Astrocyte (in vitro differentiated cells and primary cell): ENCODE measurements at regions not wholly inside any gene's neighbourhood (a gene's known extent, or its start where the extent isn't known, plus 50 kb on each side); places are given as distances from the start of the nearest gene placed in this dataset.
A peak's percentile ranks its signal among the peaks of the same experiment; 100 is the strongest.

Source experiments
- DNase-seq: peaks from one replicate; pipeline ENCODE4 v3.0.0-alpha.2; 2010; ENCODE audit warnings: low read depth
- FAIRE-seq: peaks from 2 replicates; lab custom pipeline; 2011; peaks lifted over from hg19 to GRCh38; lab: Jason Lieb, UNC
- H2AFZ ChIP-seq: 2 replicates; pipeline ENCODE4 v1.6.0; 2012; ENCODE audit warnings: low read depth, low read length, inconsistent platforms
- H3K27ac ChIP-seq: 2 replicates; pipeline ENCODE4 v1.5.1; 2011; ENCODE audit warnings: low read depth, low read length, inconsistent platforms
- H3K27me3 ChIP-seq: 2 replicates; pipeline ENCODE4 v1.6.0; 2011; ENCODE audit warnings: low read length, inconsistent platforms; ENCODE audit not compliant: insufficient read depth
- H3K36me3 ChIP-seq: 2 replicates; pipeline ENCODE4 v1.5.1; 2011; ENCODE audit warnings: low read length, inconsistent platforms; ENCODE audit not compliant: insufficient read depth
- H3K4me1 ChIP-seq: 2 replicates; pipeline ENCODE4 v1.5.1; 2011; ENCODE audit warnings: low read length, inconsistent platforms; ENCODE audit not compliant: insufficient read depth
- H3K4me2 ChIP-seq: 2 replicates; pipeline ENCODE4 v1.6.0; 2012; ENCODE audit warnings: low read length, inconsistent platforms
- H3K4me3 ChIP-seq: 2 replicates; pipeline ENCODE4 v1.5.1; 2011; ENCODE audit warnings: low read depth, mild to moderate bottlenecking, low read length, inconsistent platforms; ENCODE audit not compliant: insufficient read depth
- H3K79me2 ChIP-seq: 2 replicates; pipeline ENCODE4 v1.6.0; 2012; ENCODE audit warnings: mild to moderate bottlenecking, low read length, inconsistent platforms; ENCODE audit not compliant: insufficient read depth
- H3K9ac ChIP-seq: 2 replicates; pipeline ENCODE4 v1.6.0; 2012; ENCODE audit warnings: mild to moderate bottlenecking, low read length, inconsistent platforms
- H3K9me3 ChIP-seq: 2 replicates; pipeline ENCODE4 v1.5.1; 2012; ENCODE audit warnings: low read depth, mild to moderate bottlenecking, low read length, inconsistent platforms; ENCODE audit not compliant: insufficient read depth
- H4K20me1 ChIP-seq: 2 replicates; pipeline ENCODE4 v1.6.0; 2012; ENCODE audit warnings: low read length, inconsistent platforms; ENCODE audit not compliant: insufficient read depth
- H3K27ac Mint-ChIP-seq: one replicate; pipeline ENCODE4 v1.8.0; 2021; ENCODE audit warnings: mild to moderate bottlenecking, mixed read lengths; ENCODE audit not compliant: unreplicated experiment
- H3K27me3 Mint-ChIP-seq: one replicate; pipeline ENCODE4 v1.8.0; 2021; ENCODE audit warnings: low read depth, mixed read lengths; ENCODE audit not compliant: unreplicated experiment
- H3K36me3 Mint-ChIP-seq: one replicate; pipeline ENCODE4 v1.8.0; 2021; ENCODE audit warnings: low read depth, mixed read lengths; ENCODE audit not compliant: unreplicated experiment
- H3K4me1 Mint-ChIP-seq: one replicate; pipeline ENCODE4 v1.8.0; 2021; ENCODE audit warnings: low read depth, mixed read lengths; ENCODE audit not compliant: unreplicated experiment
- H3K4me3 Mint-ChIP-seq: one replicate; pipeline ENCODE4 v1.8.0; 2021; ENCODE audit warnings: mild to moderate bottlenecking, moderate library complexity, mixed read lengths; ENCODE audit not compliant: unreplicated experiment
- H3K9me3 Mint-ChIP-seq: one replicate; pipeline ENCODE4 v1.8.0; 2021; ENCODE audit warnings: mild to moderate bottlenecking, mixed read lengths; ENCODE audit not compliant: unreplicated experiment
- EZH2 ChIP-seq: IDR thresholded peaks from 2 replicates; pipeline ENCODE4 v1.6.1; 2012; ENCODE audit warnings: mild to moderate bottlenecking, low read length, inconsistent platforms; ENCODE audit not compliant: insufficient read depth
- TF ChIP-seq, protein P1 (sequence below): IDR thresholded peaks from 2 replicates; pipeline ENCODE4 v1.5.1; 2011; ENCODE audit warnings: low read depth, mild to moderate bottlenecking, inconsistent platforms, low read length, moderate library complexity; ENCODE audit not compliant: insufficient read depth

DNA sequence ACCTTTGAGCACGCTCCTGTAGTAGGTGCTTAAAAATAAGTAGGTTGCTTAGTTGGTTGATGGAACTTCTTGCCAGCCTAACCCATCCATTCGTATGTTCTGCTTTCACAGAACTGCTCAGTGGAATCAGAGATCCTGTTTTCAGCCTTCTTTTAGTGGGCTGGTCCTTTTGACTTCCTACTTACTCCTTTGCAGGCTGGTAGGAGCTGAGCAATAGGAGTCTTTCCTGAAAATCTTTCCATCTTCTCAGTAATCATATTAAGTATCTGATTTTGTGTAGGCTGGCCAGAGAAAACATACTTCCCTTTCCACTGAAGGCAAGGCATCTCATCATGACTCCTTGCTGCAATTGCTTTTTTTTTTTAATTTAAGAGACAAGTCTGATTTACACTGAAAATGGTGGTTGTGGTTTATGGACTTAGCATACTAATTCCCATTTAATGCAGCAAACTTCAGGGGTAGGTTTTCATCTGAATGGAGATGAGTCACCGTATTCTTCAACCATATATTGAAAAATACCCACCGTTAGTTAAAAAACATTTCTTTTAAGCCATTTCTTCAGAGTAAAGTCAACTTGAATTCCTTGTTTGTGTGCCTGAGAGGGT is 208.0 kb downstream of the ZNF365 start:
- Histone ChIP-seq H3K36me3 (no peaks in the 10 kb centered on the region), H3K79me2 (no peaks in the 10 kb centered on the region), H2AFZ (peak overlapping the region; percentile 7), H3K4me2 (peak overlapping the region; percentile 66), H3K4me3 (no peak overlapping the region), H3K27ac (peak overlapping the region; percentile 85), H3K9ac (peak overlapping the region; percentile 42), H3K27me3 (no peaks in the 10 kb centered on the region), H4K20me1 (no peaks in the 10 kb centered on the region), H3K9me3 (no peaks in the 10 kb centered on the region), H3K4me1 (peaks cover 51% of the 10 kb centered on the region)
- Mint-ChIP-seq H3K4me3 (peak overlapping the region; percentile 60), H3K9me3 (peaks cover 4% of the 10 kb centered on the region), H3K27ac (peak overlapping the region; percentile 99), H3K27me3 (no peaks in the 10 kb centered on the region), H3K4me1 (peaks cover 89% of the 10 kb centered on the region), H3K36me3 (no peaks in the 10 kb centered on the region)
- FAIRE-seq (peak; percentile 83), DNase-seq (peak; percentile 92)
- TF ChIP-seq, protein P1, sequence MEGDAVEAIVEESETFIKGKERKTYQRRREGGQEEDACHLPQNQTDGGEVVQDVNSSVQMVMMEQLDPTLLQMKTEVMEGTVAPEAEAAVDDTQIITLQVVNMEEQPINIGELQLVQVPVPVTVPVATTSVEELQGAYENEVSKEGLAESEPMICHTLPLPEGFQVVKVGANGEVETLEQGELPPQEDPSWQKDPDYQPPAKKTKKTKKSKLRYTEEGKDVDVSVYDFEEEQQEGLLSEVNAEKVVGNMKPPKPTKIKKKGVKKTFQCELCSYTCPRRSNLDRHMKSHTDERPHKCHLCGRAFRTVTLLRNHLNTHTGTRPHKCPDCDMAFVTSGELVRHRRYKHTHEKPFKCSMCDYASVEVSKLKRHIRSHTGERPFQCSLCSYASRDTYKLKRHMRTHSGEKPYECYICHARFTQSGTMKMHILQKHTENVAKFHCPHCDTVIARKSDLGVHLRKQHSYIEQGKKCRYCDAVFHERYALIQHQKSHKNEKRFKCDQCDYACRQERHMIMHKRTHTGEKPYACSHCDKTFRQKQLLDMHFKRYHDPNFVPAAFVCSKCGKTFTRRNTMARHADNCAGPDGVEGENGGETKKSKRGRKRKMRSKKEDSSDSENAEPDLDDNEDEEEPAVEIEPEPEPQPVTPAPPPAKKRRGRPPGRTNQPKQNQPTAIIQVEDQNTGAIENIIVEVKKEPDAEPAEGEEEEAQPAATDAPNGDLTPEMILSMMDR, result no peak
- no peak for TF ChIP-seq EZH2

DNA sequence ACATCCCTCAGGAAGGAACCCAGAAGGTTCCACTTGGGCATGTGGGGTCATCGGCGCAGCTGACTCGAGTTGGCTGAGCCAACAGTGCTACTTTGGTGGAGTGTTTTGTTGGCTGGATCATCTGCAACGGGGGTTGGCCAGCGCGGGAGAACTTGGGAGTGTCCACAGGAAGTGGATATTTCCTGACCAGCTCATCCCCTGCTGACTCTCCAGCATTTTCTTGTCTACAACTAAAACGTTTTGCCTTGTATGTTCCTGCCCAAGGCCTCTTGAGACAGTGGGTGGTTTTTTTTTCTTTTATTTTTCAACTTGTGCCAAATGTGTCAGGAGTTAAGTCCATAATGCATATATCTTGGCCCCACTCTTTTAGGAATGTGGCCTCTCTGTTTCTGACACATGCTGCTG is 208.6 kb downstream of the ZNF365 start:
- Histone ChIP-seq H3K4me2 (peak overlapping the region; percentile 66), H3K27ac (peak overlapping the region; percentile 85), H4K20me1 (no peaks in the 10 kb centered on the region), H3K36me3 (no peaks in the 10 kb centered on the region), H3K9me3 (no peaks in the 10 kb centered on the region), H3K4me1 (peaks cover 45% of the 10 kb centered on the region), H2AFZ (peak overlapping the region; percentile 7), H3K79me2 (no peaks in the 10 kb centered on the region), H3K4me3 (no peak overlapping the region), H3K27me3 (no peaks in the 10 kb centered on the region), H3K9ac (peak overlapping the region; percentile 42)
- DNase-seq (peak; percentile 100), FAIRE-seq (peak; percentile 90)
- Mint-ChIP-seq H3K27ac (peak overlapping the region; percentile 99), H3K4me3 (peak overlapping the region; percentile 55), H3K27me3 (no peaks in the 10 kb centered on the region), H3K9me3 (peaks cover 4% of the 10 kb centered on the region), H3K4me1 (peaks cover 88% of the 10 kb centered on the region), H3K36me3 (no peaks in the 10 kb centered on the region)
- TF ChIP-seq, protein P1, result no peak
- no peak for TF ChIP-seq EZH2

DNA sequence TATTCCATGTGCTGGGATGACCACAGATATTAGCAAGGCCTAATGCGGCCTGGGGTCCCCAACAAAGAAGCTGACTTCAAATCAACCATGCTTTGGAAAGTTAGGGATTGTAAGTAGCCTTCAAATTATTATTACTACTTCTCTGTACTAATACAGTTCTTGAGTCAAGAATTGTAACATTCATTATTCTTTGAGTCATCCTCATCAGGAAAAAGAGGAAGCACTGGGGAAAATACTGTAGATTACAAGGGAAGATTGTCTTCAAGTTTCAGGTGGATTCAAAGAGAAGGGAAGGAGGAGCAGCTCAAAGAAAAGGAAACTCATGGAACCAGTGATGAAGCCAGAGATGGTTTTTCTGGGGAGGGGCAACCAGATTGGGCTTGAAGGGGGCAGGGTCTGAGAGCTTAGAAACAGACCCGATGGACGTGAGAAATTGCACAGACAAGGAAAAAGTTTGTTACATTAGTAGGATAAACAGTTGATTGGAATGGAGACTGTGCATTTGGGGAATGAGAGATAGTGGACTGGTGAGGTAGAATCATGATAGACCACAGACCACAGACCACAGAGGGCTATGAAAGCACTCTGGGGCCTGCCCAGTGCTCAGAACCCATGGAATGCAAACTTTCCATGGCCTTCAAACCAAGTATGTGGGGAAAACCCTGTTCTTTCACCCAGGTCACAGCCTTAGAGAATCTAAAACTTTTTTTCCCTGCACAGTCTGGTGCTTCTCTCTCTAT is 209.9 kb downstream of the ZNF365 start:
- peaks cover 78% of the 10 kb centered on the region for H3K4me1 Mint-ChIP-seq
- H3K9me3 ChIP-seq, result no peaks in the 10 kb centered on the region
- H4K20me1 ChIP-seq, result no peaks in the 10 kb centered on the region
- no peaks in the 10 kb centered on the region for H3K79me2 ChIP-seq
- peak overlapping the region; percentile 99 for H3K27ac Mint-ChIP-seq
- peak overlapping the region; percentile 26 for H3K9ac ChIP-seq
- FAIRE-seq, result peak; percentile 96
- H3K27me3 Mint-ChIP-seq, result no peaks in the 10 kb centered on the region
- H3K36me3 ChIP-seq, result no peaks in the 10 kb centered on the region
- H3K36me3 Mint-ChIP-seq, result peaks cover 1% of the 10 kb centered on the region
- peak; percentile 100 for DNase-seq
- H3K27me3 ChIP-seq, result no peaks in the 10 kb centered on the region
- H3K4me1 ChIP-seq, result peaks cover 38% of the 10 kb centered on the region
- H3K9me3 Mint-ChIP-seq, result peaks cover 9% of the 10 kb centered on the region
- H3K4me2 ChIP-seq, result peak overlapping the region; percentile 66
- no peak overlapping the region for H3K4me3 ChIP-seq
- H3K4me3 Mint-ChIP-seq, result no peak overlapping the region
- H3K27ac ChIP-seq, result peak overlapping the region; percentile 85
- no peak for TF ChIP-seq EZH2
- TF ChIP-seq, protein P1, result no peak
- H2AFZ ChIP-seq, result no peak overlapping the region
